GM23338 (cell line): ENCODE measurements at regions not wholly inside any gene's neighbourhood (a gene's known extent, or its start where the extent isn't known, plus 50 kb on each side); places are given as distances from the start of the nearest gene placed in this dataset.

Experiments
- ATAC-seq: fragments of 200-7000 bp; cut with Tn5 transposase; 3 replicates; pipeline ENCODE4 v1.9.1; 2020
- DNase-seq: peaks from one replicate; pipeline ENCODE4 v3.0.0-alpha.2; 2015; ENCODE audit warnings: low spot score
- H2AFZ ChIP-seq: fragments of 200-600 bp; sonication (generic); 2 replicates; pipeline ENCODE4 v1.8.0; 2016; ENCODE audit warnings: antibody characterized with exemption, mild to moderate bottlenecking, moderate library complexity
- H3F3A ChIP-seq: fragments of 200-600 bp; sonication (generic); replicated peaks from 2 replicates; pipeline ENCODE4 v1.8.0; 2017; ENCODE audit warnings: antibody characterized with exemption, mixed run types, low read depth
- H3K27ac ChIP-seq: fragments of 200-600 bp; sonication (generic); 2 replicates; pipeline ENCODE4 v1.6.1; 2016; ENCODE audit warnings: low read depth
- H3K27me3 ChIP-seq: fragments of 200-600 bp; sonication (generic); 2 replicates; pipeline ENCODE4 v1.8.0; 2016; ENCODE audit warnings: mild to moderate bottlenecking, mixed run types, moderate library complexity; ENCODE audit not compliant: insufficient read depth
- H3K36me3 ChIP-seq: fragments of 200-600 bp; sonication (generic); 2 replicates; pipeline ENCODE4 v1.8.0; 2016; ENCODE audit warnings: mild to moderate bottlenecking; ENCODE audit not compliant: insufficient read depth
- H3K4me1 ChIP-seq: fragments of 200-600 bp; sonication (generic); 2 replicates; pipeline ENCODE4 v1.8.0; 2016; ENCODE audit warnings: mild to moderate bottlenecking, moderate library complexity; ENCODE audit not compliant: insufficient read depth
- H3K4me2 ChIP-seq: fragments of 200-600 bp; sonication (generic); 2 replicates; pipeline ENCODE4 v1.7.1; 2017; ENCODE audit warnings: mixed run types
- H3K4me3 ChIP-seq: fragments of 200-600 bp; sonication (generic); 2 replicates; pipeline ENCODE4 v1.6.1; 2016; ENCODE audit warnings: mixed run types
- H3K79me2 ChIP-seq: fragments of 200-600 bp; sonication (generic); replicated peaks from 2 replicates; pipeline ENCODE4 v1.8.0; 2017; ENCODE audit warnings: mild to moderate bottlenecking; ENCODE audit not compliant: insufficient read depth
- H3K9me2 ChIP-seq: fragments of 200-600 bp; sonication (generic); 2 replicates; pipeline ENCODE4 v1.8.0; 2017; ENCODE audit not compliant: insufficient read depth
- H4K20me1 ChIP-seq: fragments of 200-600 bp; sonication (generic); replicated peaks from 2 replicates; pipeline ENCODE4 v1.8.0; 2017; ENCODE audit warnings: mild to moderate bottlenecking; ENCODE audit not compliant: insufficient read depth
- H3K27ac Mint-ChIP-seq: 2 replicates; pipeline ENCODE4 v1.8.0; 2020; ENCODE audit warnings: inconsistent platforms, mild to moderate bottlenecking, moderate library complexity, mixed read lengths
- H3K27me3 Mint-ChIP-seq: 3 replicates; pipeline ENCODE4 v1.8.0; 2022; ENCODE audit warnings: low read depth, mild to moderate bottlenecking, moderate library complexity, mixed read lengths, inconsistent platforms; ENCODE audit not compliant: insufficient read depth, poor library complexity
- H3K36me3 Mint-ChIP-seq: 3 replicates; pipeline ENCODE4 v1.8.0; 2021; ENCODE audit warnings: low read depth, mild to moderate bottlenecking, inconsistent platforms, moderate library complexity, mixed read lengths
- H3K4me1 Mint-ChIP-seq: 3 replicates; pipeline ENCODE4 v1.8.0; 2020; ENCODE audit warnings: mild to moderate bottlenecking, inconsistent platforms, mixed read lengths
- H3K4me3 Mint-ChIP-seq: 3 replicates; pipeline ENCODE4 v1.8.0; 2021; ENCODE audit warnings: moderate library complexity, mild to moderate bottlenecking, inconsistent platforms, mixed read lengths
- H3K9me3 Mint-ChIP-seq: 3 replicates; pipeline ENCODE4 v1.8.0; 2020; ENCODE audit warnings: moderate library complexity, mild to moderate bottlenecking, inconsistent platforms, mixed read lengths
- CREB1 ChIP-seq: fragments of 250-450 bp; sonication (Bioruptor Pico); IDR thresholded peaks from 2 replicates; pipeline ENCODE4 v1.5.0; 2020; ENCODE audit warnings: low read depth, mild to moderate bottlenecking, moderate library complexity
- JUNB ChIP-seq: IDR thresholded peaks from one replicate; pipeline ENCODE4 v1.6.1; 2016; ENCODE audit warnings: antibody characterized with exemption; ENCODE audit not compliant: unreplicated experiment
- NANOG ChIP-seq: IDR thresholded peaks from 2 replicates; pipeline ENCODE4 v1.6.1; 2016; ENCODE audit warnings: antibody characterized with exemption, borderline replicate concordance
- STAT1 ChIP-seq: IDR thresholded peaks from one replicate; pipeline ENCODE4 v1.6.1; 2016; ENCODE audit warnings: antibody characterized with exemption; ENCODE audit not compliant: unreplicated experiment
- ZNF114 ChIP-seq: fragments of 250-450 bp; sonication (Bioruptor Pico); IDR thresholded peaks from 2 replicates; pipeline ENCODE4 v1.5.0; 2020; ENCODE audit warnings: mild to moderate bottlenecking, moderate library complexity
- TF ChIP-seq, protein P1 (sequence below): IDR thresholded peaks from 2 replicates; pipeline ENCODE4 v1.6.1; 2016; ENCODE audit warnings: antibody characterized with exemption
- TF ChIP-seq, protein P2 (sequence below): IDR thresholded peaks from one replicate; pipeline ENCODE4 v1.6.1; 2018; ENCODE audit warnings: antibody characterized with exemption; ENCODE audit not compliant: unreplicated experiment
- TF ChIP-seq, protein P3 (sequence below): fragments of 250-450 bp; sonication (Bioruptor Pico); IDR thresholded peaks from 2 replicates; pipeline ENCODE4 v1.5.0; 2020; ENCODE audit warnings: mild to moderate bottlenecking, moderate library complexity

DNA sequence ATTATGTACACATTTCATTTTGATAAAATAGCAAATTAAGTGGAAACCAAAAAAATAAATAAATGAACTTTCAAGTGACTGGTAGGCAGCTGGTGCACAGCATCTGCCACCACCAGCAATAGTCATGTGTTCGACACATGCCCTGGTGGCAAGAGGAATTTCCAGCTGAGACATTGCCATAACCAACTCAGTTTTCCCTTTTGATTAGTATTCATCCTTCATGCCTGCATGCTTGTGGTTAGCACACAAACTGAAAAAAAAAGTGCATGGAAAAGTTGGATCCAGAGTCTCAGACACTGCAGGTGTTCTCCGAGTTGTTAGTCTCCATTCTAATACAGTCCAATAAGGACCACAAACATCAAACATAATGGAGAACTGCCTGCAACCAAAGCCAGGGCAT, 156.0 kb upstream of the SOX4 start (continued):
- TF ChIP-seq, protein P1, sequence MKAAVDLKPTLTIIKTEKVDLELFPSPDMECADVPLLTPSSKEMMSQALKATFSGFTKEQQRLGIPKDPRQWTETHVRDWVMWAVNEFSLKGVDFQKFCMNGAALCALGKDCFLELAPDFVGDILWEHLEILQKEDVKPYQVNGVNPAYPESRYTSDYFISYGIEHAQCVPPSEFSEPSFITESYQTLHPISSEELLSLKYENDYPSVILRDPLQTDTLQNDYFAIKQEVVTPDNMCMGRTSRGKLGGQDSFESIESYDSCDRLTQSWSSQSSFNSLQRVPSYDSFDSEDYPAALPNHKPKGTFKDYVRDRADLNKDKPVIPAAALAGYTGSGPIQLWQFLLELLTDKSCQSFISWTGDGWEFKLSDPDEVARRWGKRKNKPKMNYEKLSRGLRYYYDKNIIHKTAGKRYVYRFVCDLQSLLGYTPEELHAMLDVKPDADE, result no peak
- TF ChIP-seq STAT1 (no peak), CREB1 (CRISPR knock-in tag) (no peak), NANOG (no peak), ZNF114 (no peak)
- TF ChIP-seq, protein P2, sequence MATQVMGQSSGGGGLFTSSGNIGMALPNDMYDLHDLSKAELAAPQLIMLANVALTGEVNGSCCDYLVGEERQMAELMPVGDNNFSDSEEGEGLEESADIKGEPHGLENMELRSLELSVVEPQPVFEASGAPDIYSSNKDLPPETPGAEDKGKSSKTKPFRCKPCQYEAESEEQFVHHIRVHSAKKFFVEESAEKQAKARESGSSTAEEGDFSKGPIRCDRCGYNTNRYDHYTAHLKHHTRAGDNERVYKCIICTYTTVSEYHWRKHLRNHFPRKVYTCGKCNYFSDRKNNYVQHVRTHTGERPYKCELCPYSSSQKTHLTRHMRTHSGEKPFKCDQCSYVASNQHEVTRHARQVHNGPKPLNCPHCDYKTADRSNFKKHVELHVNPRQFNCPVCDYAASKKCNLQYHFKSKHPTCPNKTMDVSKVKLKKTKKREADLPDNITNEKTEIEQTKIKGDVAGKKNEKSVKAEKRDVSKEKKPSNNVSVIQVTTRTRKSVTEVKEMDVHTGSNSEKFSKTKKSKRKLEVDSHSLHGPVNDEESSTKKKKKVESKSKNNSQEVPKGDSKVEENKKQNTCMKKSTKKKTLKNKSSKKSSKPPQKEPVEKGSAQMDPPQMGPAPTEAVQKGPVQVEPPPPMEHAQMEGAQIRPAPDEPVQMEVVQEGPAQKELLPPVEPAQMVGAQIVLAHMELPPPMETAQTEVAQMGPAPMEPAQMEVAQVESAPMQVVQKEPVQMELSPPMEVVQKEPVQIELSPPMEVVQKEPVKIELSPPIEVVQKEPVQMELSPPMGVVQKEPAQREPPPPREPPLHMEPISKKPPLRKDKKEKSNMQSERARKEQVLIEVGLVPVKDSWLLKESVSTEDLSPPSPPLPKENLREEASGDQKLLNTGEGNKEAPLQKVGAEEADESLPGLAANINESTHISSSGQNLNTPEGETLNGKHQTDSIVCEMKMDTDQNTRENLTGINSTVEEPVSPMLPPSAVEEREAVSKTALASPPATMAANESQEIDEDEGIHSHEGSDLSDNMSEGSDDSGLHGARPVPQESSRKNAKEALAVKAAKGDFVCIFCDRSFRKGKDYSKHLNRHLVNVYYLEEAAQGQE, result no peak

DNA sequence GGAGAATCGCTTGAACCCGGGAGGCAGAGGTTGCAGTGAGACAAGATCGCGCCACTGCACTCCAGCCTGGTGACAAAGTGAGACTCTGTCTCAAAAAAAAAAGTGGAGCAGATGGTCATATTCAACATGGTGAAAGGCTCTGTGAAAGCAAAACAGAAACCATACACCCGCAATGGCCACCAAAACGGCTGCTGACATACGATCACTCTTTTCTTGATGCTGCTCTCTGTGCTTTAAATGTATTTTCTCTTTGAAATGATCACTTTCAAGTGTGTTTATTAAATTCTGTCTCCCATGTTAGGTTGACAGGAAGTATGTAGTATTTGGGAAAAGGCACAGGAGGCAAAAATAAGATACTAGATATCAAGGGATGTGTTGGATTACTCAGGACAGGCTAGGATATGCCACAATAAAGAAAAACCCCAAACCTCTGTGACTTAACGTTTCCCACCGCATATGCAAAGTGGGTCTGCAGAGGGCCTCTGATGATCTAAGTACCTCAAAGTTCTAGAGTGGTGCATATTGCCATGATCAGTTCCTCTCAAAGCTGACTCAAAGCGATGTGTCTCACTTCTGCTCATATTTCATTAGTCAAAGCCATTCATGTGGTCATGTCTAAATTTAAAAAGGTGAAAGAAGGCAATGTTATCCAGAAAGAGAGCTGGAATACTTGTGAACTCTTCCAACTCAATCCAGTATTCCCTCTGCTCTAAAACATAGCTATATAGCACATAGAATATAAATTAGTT, 155.1 kb upstream of the SOX4 start:
- Mint-ChIP-seq H3K27ac (no peak overlapping the region), H3K9me3 (no peaks in the 10 kb centered on the region; the same call in 2 of the 3 replicates), H3K4me1 (no peaks in the 10 kb centered on the region; the same call in 2 of the 3 replicates), H3K27me3 (no peaks in the 10 kb centered on the region), H3K36me3 (no peaks in the 10 kb centered on the region), H3K4me3 (no peak overlapping the region)
- no peaks in the 10 kb centered on the region for H3K79me2 ChIP-seq
- no peak overlapping the region for H2AFZ ChIP-seq
- DNase-seq, result no peak
- peaks cover 6% of the 10 kb centered on the region for H3K4me1 ChIP-seq
- H3K27me3 ChIP-seq, result no peaks in the 10 kb centered on the region
- no peak for ATAC-seq
- H3K4me2 ChIP-seq, result no peak overlapping the region
- H4K20me1 ChIP-seq, result no peaks in the 10 kb centered on the region
- H3K4me3 ChIP-seq, result no peak overlapping the region
- no peak overlapping the region for H3K27ac ChIP-seq
- H3K36me3 ChIP-seq, result no peaks in the 10 kb centered on the region
- peaks cover 9% of the 10 kb centered on the region; the same call in 1 of the 2 replicates for H3K9me2 ChIP-seq
- H3F3A ChIP-seq, result no peaks in the 10 kb centered on the region
- TF ChIP-seq, protein P1, result no peak
- no peak for TF ChIP-seq ZNF114
- TF ChIP-seq STAT1, result no peak
- TF ChIP-seq JUNB, result no peak
- TF ChIP-seq, protein P3, sequence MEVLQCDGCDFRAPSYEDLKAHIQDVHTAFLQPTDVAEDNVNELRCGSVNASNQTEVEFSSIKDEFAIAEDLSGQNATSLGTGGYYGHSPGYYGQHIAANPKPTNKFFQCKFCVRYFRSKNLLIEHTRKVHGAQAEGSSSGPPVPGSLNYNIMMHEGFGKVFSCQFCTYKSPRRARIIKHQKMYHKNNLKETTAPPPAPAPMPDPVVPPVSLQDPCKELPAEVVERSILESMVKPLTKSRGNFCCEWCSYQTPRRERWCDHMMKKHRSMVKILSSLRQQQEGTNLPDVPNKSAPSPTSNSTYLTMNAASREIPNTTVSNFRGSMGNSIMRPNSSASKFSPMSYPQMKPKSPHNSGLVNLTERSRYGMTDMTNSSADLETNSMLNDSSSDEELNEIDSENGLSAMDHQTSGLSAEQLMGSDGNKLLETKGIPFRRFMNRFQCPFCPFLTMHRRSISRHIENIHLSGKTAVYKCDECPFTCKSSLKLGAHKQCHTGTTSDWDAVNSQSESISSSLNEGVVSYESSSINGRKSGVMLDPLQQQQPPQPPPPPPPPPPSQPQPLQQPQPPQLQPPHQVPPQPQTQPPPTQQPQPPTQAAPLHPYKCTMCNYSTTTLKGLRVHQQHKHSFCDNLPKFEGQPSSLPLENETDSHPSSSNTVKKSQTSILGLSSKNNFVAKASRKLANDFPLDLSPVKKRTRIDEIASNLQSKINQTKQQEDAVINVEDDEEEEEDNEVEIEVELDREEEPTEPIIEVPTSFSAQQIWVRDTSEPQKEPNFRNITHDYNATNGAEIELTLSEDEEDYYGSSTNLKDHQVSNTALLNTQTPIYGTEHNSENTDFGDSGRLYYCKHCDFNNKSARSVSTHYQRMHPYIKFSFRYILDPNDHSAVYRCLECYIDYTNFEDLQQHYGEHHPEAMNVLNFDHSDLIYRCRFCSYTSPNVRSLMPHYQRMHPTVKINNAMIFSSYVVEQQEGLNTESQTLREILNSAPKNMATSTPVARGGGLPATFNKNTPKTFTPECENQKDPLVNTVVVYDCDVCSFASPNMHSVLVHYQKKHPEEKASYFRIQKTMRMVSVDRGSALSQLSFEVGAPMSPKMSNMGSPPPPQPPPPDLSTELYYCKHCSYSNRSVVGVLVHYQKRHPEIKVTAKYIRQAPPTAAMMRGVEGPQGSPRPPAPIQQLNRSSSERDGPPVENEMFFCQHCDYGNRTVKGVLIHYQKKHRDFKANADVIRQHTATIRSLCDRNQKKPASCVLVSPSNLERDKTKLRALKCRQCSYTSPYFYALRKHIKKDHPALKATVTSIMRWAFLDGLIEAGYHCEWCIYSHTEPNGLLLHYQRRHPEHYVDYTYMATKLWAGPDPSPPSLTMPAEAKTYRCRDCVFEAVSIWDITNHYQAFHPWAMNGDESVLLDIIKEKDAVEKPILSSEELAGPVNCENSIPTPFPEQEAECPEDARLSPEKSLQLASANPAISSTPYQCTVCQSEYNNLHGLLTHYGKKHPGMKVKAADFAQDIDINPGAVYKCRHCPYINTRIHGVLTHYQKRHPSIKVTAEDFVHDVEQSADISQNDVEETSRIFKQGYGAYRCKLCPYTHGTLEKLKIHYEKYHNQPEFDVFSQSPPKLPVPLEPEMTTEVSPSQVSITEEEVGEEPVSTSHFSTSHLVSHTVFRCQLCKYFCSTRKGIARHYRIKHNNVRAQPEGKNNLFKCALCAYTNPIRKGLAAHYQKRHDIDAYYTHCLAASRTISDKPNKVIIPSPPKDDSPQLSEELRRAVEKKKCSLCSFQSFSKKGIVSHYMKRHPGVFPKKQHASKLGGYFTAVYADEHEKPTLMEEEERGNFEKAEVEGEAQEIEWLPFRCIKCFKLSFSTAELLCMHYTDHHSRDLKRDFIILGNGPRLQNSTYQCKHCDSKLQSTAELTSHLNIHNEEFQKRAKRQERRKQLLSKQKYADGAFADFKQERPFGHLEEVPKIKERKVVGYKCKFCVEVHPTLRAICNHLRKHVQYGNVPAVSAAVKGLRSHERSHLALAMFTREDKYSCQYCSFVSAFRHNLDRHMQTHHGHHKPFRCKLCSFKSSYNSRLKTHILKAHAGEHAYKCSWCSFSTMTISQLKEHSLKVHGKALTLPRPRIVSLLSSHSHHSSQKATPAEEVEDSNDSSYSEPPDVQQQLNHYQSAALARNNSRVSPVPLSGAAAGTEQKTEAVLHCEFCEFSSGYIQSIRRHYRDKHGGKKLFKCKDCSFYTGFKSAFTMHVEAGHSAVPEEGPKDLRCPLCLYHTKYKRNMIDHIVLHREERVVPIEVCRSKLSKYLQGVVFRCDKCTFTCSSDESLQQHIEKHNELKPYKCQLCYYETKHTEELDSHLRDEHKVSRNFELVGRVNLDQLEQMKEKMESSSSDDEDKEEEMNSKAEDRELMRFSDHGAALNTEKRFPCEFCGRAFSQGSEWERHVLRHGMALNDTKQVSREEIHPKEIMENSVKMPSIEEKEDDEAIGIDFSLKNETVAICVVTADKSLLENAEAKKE (CRISPR knock-in tag), result no peak
- TF ChIP-seq, protein P2, result no peak
